ENCODE measurements at regions not wholly inside any gene's neighbourhood (a gene's known extent, or its start where the extent isn't known, plus 50 kb on each side); places are given as distances from the start of the nearest gene placed in this dataset.
A peak's percentile ranks its signal among the peaks of the same experiment; 100 is the strongest.

- H3K27ac ChIP-seq = peak overlapping the region; percentile 76
- TF ChIP-seq CTCF (conservative IDR thresholded peaks at IDR 0.05) = no peak
Observed at GRCh38 chr5:58185397-58185796, 274.5 kb downstream of the PLK2 start.

GRCh38 chr5:58184910-58185309 lies 275.0 kb downstream of the PLK2 start:
- peak overlapping the region; percentile 76 for H3K27ac ChIP-seq
- TF ChIP-seq CTCF (conservative IDR thresholded peaks at IDR 0.05) = no peak

- no peak for TF ChIP-seq CTCF (conservative IDR thresholded peaks at IDR 0.05)
- H3K27ac ChIP-seq = peak overlapping the region; percentile 76
Observed at GRCh38 chr5:58183786-58184085, 276.1 kb downstream of the PLK2 start.

GRCh38 chr5:58183078-58183785 lies 276.7 kb downstream of the PLK2 start:
- TF ChIP-seq CTCF (conservative IDR thresholded peaks at IDR 0.05) = no peak

GRCh38 chr5:58182287-58182841 lies 277.5 kb downstream of the PLK2 start:
- peak overlapping the region; percentile 76 for H3K27ac ChIP-seq
- TF ChIP-seq CTCF (conservative IDR thresholded peaks at IDR 0.05) = no peak

More at GRCh38 chr5:58183078-58183785, 276.7 kb downstream of the PLK2 start:
- peak overlapping the region; percentile 76 for H3K27ac ChIP-seq

- no peak for TF ChIP-seq CTCF (conservative IDR thresholded peaks at IDR 0.05)
- peak overlapping the region; percentile 76 for H3K27ac ChIP-seq
Observed at GRCh38 chr5:58181578-58182286, 278.2 kb downstream of the PLK2 start.

GRCh38 chr5:58172946-58173345 lies 286.9 kb downstream of the PLK2 start:
- no peak overlapping the region for H3K27ac ChIP-seq
- no peak for TF ChIP-seq CTCF (conservative IDR thresholded peaks at IDR 0.05)
